ENCODE measurements at regions not wholly inside any gene's neighbourhood (a gene's known extent, or its start where the extent isn't known, plus 50 kb on each side); places are given as distances from the start of the nearest gene placed in this dataset.

DNA sequence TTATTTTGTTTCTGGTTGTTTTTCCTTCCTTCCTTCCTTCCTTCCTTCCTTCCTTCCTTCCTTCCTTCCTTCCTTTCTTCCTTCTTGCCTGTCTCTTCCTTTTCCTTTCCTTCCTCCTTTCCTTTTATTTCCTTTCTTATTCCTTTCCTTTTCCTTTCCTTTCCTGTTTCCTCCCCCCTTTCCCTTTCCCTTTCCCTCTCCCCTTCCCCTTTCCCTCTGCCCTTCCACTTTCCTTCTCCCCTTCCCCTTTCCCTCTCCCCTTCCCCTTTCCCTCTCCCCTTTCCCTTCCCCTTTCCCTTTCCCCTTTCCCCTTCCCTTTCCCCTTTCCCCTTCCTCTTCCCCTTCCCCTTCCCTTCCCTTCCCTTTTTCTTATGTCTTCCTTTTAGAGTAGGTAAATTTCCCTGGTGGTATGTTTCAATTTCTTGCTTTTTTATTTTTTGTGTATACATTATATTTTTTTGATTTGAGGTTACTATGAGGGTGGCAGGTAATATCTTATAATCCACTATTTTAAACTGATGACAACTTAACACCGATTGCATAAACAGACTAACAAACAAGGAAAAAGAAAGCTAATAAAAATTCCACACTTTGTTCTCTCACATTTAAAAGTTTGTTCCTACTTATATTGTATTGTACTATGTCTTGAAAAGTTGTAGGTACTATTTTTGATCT lies 311.0 kb upstream of the FSHR start:
- TF ChIP-seq, protein P1, sequence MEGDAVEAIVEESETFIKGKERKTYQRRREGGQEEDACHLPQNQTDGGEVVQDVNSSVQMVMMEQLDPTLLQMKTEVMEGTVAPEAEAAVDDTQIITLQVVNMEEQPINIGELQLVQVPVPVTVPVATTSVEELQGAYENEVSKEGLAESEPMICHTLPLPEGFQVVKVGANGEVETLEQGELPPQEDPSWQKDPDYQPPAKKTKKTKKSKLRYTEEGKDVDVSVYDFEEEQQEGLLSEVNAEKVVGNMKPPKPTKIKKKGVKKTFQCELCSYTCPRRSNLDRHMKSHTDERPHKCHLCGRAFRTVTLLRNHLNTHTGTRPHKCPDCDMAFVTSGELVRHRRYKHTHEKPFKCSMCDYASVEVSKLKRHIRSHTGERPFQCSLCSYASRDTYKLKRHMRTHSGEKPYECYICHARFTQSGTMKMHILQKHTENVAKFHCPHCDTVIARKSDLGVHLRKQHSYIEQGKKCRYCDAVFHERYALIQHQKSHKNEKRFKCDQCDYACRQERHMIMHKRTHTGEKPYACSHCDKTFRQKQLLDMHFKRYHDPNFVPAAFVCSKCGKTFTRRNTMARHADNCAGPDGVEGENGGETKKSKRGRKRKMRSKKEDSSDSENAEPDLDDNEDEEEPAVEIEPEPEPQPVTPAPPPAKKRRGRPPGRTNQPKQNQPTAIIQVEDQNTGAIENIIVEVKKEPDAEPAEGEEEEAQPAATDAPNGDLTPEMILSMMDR (conservative IDR thresholded peaks at IDR 0.05 in 1 of 2, IDR thresholded peaks at IDR 0.05 in 1 of 2; ENCODE audit: extremely low read depth in 1 of 2, insufficient read depth in 1 of 2, low read depth in 1 of 2, low read length in 2 of 2) = no peak
- TF ChIP-seq EZH2 (IDR thresholded peaks at IDR 0.05; ENCODE audit: borderline replicate concordance, low read length) = no peak

All from mammary epithelial cell (primary cell).